IMR-90 (cell line): ENCODE measurements at regions not wholly inside any gene's neighbourhood (a gene's known extent, or its start where the extent isn't known, plus 50 kb on each side); places are given as distances from the start of the nearest gene placed in this dataset.

Experiments used
- BHLHE40 ChIP-seq: fragments of 150-350 bp; IDR thresholded peaks from 2 replicates; pipeline ENCODE4 v1.6.1; 2016; ENCODE audit warnings: mild to moderate bottlenecking, low read depth, low read length
- CEBPB ChIP-seq: IDR thresholded peaks from 2 replicates; pipeline ENCODE4 v1.6.1; 2012; ENCODE audit warnings: low read depth, low read length, improper control_type of control experiment
- CTCF ChIP-seq: conservative IDR thresholded peaks from 2 replicates; pipeline ENCODE4 v1.5.1; 2012; ENCODE audit warnings: mild to moderate bottlenecking, low read depth, low read length, improper control_type of control experiment
- ELK1 ChIP-seq: fragments of 150-350 bp; IDR thresholded peaks from 2 replicates; pipeline ENCODE4 v1.6.1; 2016; ENCODE audit warnings: low read depth, mild to moderate bottlenecking, low read length, moderate library complexity, borderline replicate concordance
- FOS ChIP-seq: fragments of 150-350 bp; IDR thresholded peaks from 2 replicates; pipeline ENCODE4 v1.6.1; 2016; ENCODE audit warnings: low read depth, low read length
- MAFK ChIP-seq: IDR thresholded peaks from 2 replicates; pipeline ENCODE4 v1.6.1; 2012; ENCODE audit warnings: low read depth, low read length, improper control_type of control experiment
- MXI1 ChIP-seq: IDR thresholded peaks from 2 replicates; pipeline ENCODE4 v1.6.1; 2012; ENCODE audit warnings: low read depth, mild to moderate bottlenecking, low read length, moderate library complexity, borderline replicate concordance
- POLR2A ChIP-seq: IDR thresholded peaks from 2 replicates; pipeline ENCODE4 v1.6.1; 2012; ENCODE audit warnings: mild to moderate bottlenecking, low read depth, low read length
- RAD21 ChIP-seq: IDR thresholded peaks from 2 replicates; pipeline ENCODE4 v1.6.1; 2012; ENCODE audit warnings: low read length, improper control_type of control experiment
- RCOR1 ChIP-seq: IDR thresholded peaks from 2 replicates; pipeline ENCODE4 v1.6.1; 2012; ENCODE audit warnings: mild to moderate bottlenecking, low read length, improper control_type of control experiment; ENCODE audit not compliant: insufficient replicate concordance
- RFX5 ChIP-seq: IDR thresholded peaks from 2 replicates; pipeline ENCODE4 v1.8.0; 2012; ENCODE audit warnings: low read depth, mild to moderate bottlenecking, low read length, moderate library complexity
- SMC3 ChIP-seq: fragments of 150-350 bp; IDR thresholded peaks from 2 replicates; pipeline ENCODE4 v1.6.1; 2016; ENCODE audit warnings: low read depth, mild to moderate bottlenecking, antibody characterized with exemption, low read length, moderate library complexity
- USF2 ChIP-seq: fragments of 150-350 bp; IDR thresholded peaks from 2 replicates; pipeline ENCODE4 v1.6.1; 2017; ENCODE audit warnings: mild to moderate bottlenecking, antibody characterized with exemption, low read length, low read depth

GRCh38 chr5:34502581-34502980, 153.5 kb upstream of the RAI14 start:
- TF ChIP-seq CTCF (no peak), BHLHE40 (no peak), SMC3 (no peak), USF2 (no peak), POLR2A (no peak), RCOR1 (no peak), RAD21 (no peak), FOS (no peak), ELK1 (no peak), MAFK (no peak), MXI1 (no peak), RFX5 (no peak), CEBPB (no peak)
